B cell (primary cell): ENCODE measurements at regions not wholly inside any gene's neighbourhood (a gene's known extent, or its start where the extent isn't known, plus 50 kb on each side); places are given as distances from the start of the nearest gene placed in this dataset.

ENCODE experiments used
- ATAC-seq: fragments of 200-7000 bp; cut with Tn5 transposase; one replicate; pipeline ENCODE4 v1.10.0; 2021; ENCODE audit warnings: low read depth, mild to moderate bottlenecking, moderate number of reproducible peaks, moderate library complexity
- CTCF ChIA-PET: fragments of 350-600 bp; sonication (Branson Sonifier 250); formaldehyde crosslinking; loops from one replicate; lab custom pipeline; 2021; ENCODE audit warnings: antibody characterized with exemption, inconsistent platforms; lab: Charles Lee
- POLR2A ChIA-PET: fragments of 350-600 bp; sonication (Branson Sonifier 250); formaldehyde crosslinking; loops from one replicate; lab custom pipeline; 2021; ENCODE audit warnings: antibody characterized with exemption; lab: Charles Lee
- DNase-seq: peaks from one replicate; pipeline ENCODE4 v3.0.0; 2013
- H2AFZ ChIP-seq: 2 replicates; pipeline ENCODE4 v1.6.1; 2012; ENCODE audit warnings: mild to moderate bottlenecking, low read depth, low read length; ENCODE audit not compliant: insufficient read depth, poor library complexity, severe bottlenecking
- H3K27ac ChIP-seq, 2 donors: 1 replicate in 1 of 2; 2 replicates in 1 of 2; pipeline ENCODE4 v1.5.1; 2012 to 2013; ENCODE audit warnings: low read length in 2 of 2, mild to moderate bottlenecking in 2 of 2, moderate library complexity in 1 of 2
- H3K27me3 ChIP-seq, 4 experiments: fragments of 200-600 bp in 1 of 4; sonication (generic) in 1 of 4; replicated peaks in 1 of 4; 1 replicate in 2 of 4; 2 replicates in 2 of 4; pipeline versions ENCODE4 v1.6.1 to v1.7.0; 2013 to 2016; ENCODE audit warnings: low read length in 3 of 4, mild to moderate bottlenecking in 2 of 4, mixed read lengths in 1 of 4, moderate library complexity in 1 of 4; ENCODE audit not compliant: insufficient read depth in 4 of 4, control insufficient read depth in 3 of 4; ENCODE audit errors: control extremely low read depth in 1 of 4
- H3K36me3 ChIP-seq, 2 experiments: replicated peaks in 1 of 2; 1 replicate in 1 of 2; 2 replicates in 1 of 2; pipeline versions ENCODE4 v1.6.1 to v1.7.1; 2013; ENCODE audit warnings: low read length in 1 of 2; ENCODE audit not compliant: insufficient read depth in 2 of 2, control insufficient read depth in 1 of 2; ENCODE audit errors: control extremely low read depth in 1 of 2, extremely low read depth in 1 of 2
- H3K4me1 ChIP-seq, 2 donors: fragments of 200-600 bp in 1 of 2; sonication (generic) in 1 of 2; 1 replicate in 1 of 2; 2 replicates in 1 of 2; pipeline versions ENCODE4 v1.5.1 to v1.6.1; 2013 to 2017; ENCODE audit warnings: low read length in 2 of 2; ENCODE audit not compliant: control insufficient read depth in 2 of 2, insufficient read depth in 2 of 2
- H3K4me2 ChIP-seq: replicated peaks from 2 replicates; pipeline ENCODE3; 2012; ENCODE audit warnings: mild to moderate bottlenecking, low read depth, low read length; ENCODE audit not compliant: poor library complexity, severe bottlenecking
- H3K4me3 ChIP-seq, 5 experiments: fragments of 200-600 bp in 1 of 5; sonication (generic) in 1 of 5; 1 replicate in 3 of 5; 2 replicates in 2 of 5; pipeline versions ENCODE4 v1.5.1 to v1.7.0; 2011 to 2016; ENCODE audit warnings: low read length in 4 of 5, mild to moderate bottlenecking in 4 of 5, low read depth in 2 of 5, control low read depth in 1 of 5, moderate library complexity in 1 of 5; ENCODE audit not compliant: insufficient read depth in 1 of 5; ENCODE audit errors: control extremely low read depth in 1 of 5, extremely low read depth in 1 of 5
- H3K79me2 ChIP-seq: fragments of 200-600 bp; sonication (generic); one replicate; pipeline ENCODE4 v1.6.0; 2016; ENCODE audit warnings: low read length; ENCODE audit not compliant: control insufficient read depth, insufficient read depth
- H3K9ac ChIP-seq: fragments of 200-600 bp; sonication (generic); 2 replicates; pipeline ENCODE4 v1.6.1; 2017; ENCODE audit warnings: mild to moderate bottlenecking, low read length, moderate library complexity
- H3K9me3 ChIP-seq, 3 donors: one replicate each; pipeline versions ENCODE4 v1.6.1 to v1.7.1; 2013; ENCODE audit warnings: low read length in 2 of 3; ENCODE audit not compliant: control insufficient read depth in 2 of 3, insufficient read depth in 1 of 3; ENCODE audit errors: control extremely low read depth in 1 of 3
- H4K20me1 ChIP-seq: 2 replicates; pipeline ENCODE4 v1.6.0; 2012; ENCODE audit warnings: mild to moderate bottlenecking, low read length; ENCODE audit not compliant: insufficient read depth, control insufficient read depth, poor library complexity, severe bottlenecking
- H3K27ac Mint-ChIP-seq: one replicate; pipeline ENCODE4 v1.8.0; 2021; ENCODE audit warnings: mixed read lengths
- H3K27me3 Mint-ChIP-seq: one replicate; pipeline ENCODE4 v1.8.0; 2021; ENCODE audit warnings: mixed read lengths
- H3K4me1 Mint-ChIP-seq: one replicate; pipeline ENCODE4 v1.8.0; 2021; ENCODE audit warnings: mixed read lengths
- H3K4me3 Mint-ChIP-seq: one replicate; pipeline ENCODE4 v1.8.0; 2021; ENCODE audit warnings: mixed read lengths
- H3K9me3 Mint-ChIP-seq: one replicate; pipeline ENCODE4 v1.8.0; 2022; ENCODE audit warnings: mixed read lengths; ENCODE audit not compliant: insufficient read depth
- EZH2 ChIP-seq: IDR thresholded peaks from 2 replicates; pipeline ENCODE4 v1.6.1; 2012; ENCODE audit warnings: borderline replicate concordance, low read depth, mild to moderate bottlenecking, moderate library complexity, low read length; ENCODE audit not compliant: insufficient read depth, poor library complexity, severe bottlenecking
- WGBS: methylation state at CpG from one replicate; pipeline ENCODE4 v1.1.5; 2013; ENCODE audit warnings: missing lambda C conversion rate; ENCODE audit not compliant: insufficient coverage; 5-methylcytosine and 5-hydroxymethylcytosine counted together
- intact Hi-C: fragments of 100-400 bp; cut with micrococcal nuclease; formaldehyde crosslinking; loops from one replicate; pipeline ENCODE4 v1.10.0; 2022
- TF ChIP-seq, protein P1 (sequence below): fragments of 200-600 bp; IDR thresholded peaks from one replicate; pipeline ENCODE4 v1.8.0; 2022; ENCODE audit warnings: antibody characterized with exemption, mild to moderate bottlenecking

GRCh38 chr12:104895415-104895814 is 62.7 kb downstream of the SLC41A2 start:
- Histone ChIP-seq H4K20me1 (no peaks in the 10 kb centered on the region), H3K79me2 (no peaks in the 10 kb centered on the region), H3K9me3 (peaks cover 0 to 6% (median 6%) of the 10 kb centered on the region in 3 donors), H3K4me3 (no peak overlapping the region), H2AFZ (no peak overlapping the region), H3K9ac (no peak overlapping the region), H3K27ac (no peak overlapping the region), H3K4me2 (no peak overlapping the region), H3K27me3 (no peaks in the 10 kb centered on the region), H3K36me3 (no peaks in the 10 kb centered on the region), H3K4me1 (no peaks in the 10 kb centered on the region)
- no peak for TF ChIP-seq EZH2
- TF ChIP-seq, protein P1, sequence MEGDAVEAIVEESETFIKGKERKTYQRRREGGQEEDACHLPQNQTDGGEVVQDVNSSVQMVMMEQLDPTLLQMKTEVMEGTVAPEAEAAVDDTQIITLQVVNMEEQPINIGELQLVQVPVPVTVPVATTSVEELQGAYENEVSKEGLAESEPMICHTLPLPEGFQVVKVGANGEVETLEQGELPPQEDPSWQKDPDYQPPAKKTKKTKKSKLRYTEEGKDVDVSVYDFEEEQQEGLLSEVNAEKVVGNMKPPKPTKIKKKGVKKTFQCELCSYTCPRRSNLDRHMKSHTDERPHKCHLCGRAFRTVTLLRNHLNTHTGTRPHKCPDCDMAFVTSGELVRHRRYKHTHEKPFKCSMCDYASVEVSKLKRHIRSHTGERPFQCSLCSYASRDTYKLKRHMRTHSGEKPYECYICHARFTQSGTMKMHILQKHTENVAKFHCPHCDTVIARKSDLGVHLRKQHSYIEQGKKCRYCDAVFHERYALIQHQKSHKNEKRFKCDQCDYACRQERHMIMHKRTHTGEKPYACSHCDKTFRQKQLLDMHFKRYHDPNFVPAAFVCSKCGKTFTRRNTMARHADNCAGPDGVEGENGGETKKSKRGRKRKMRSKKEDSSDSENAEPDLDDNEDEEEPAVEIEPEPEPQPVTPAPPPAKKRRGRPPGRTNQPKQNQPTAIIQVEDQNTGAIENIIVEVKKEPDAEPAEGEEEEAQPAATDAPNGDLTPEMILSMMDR, result no peak
- Mint-ChIP-seq H3K27me3 (no peaks in the 10 kb centered on the region), H3K9me3 (peaks cover 6% of the 10 kb centered on the region), H3K4me1 (peaks cover 6% of the 10 kb centered on the region), H3K27ac (no peak overlapping the region), H3K4me3 (no peak overlapping the region)
- DNase-seq (no peak), ATAC-seq (no peak)
- no CpG with 5 or more reads among the region's 2 CpGs for WGBS
- intact Hi-C loops, result no loop called here
- ChIA-PET CTCF (no interaction called here), POLR2A (no interaction called here)

- 82% methylated on average over 2 of the region's 5 CpGs for WGBS
- no peak overlapping the region for H3K27ac ChIP-seq
Measured at GRCh38 chr12:104890476-104891096, 67.5 kb downstream of the SLC41A2 start.

More at GRCh38 chr12:104890476-104891096, 67.5 kb downstream of the SLC41A2 start:
- Histone ChIP-seq H4K20me1 (no peaks in the 10 kb centered on the region), H2AFZ (no peak overlapping the region), H3K9ac (no peak overlapping the region), H3K4me3 (no peak overlapping the region), H3K79me2 (no peaks in the 10 kb centered on the region), H3K4me2 (no peak overlapping the region), H3K4me1 (no peaks in the 10 kb centered on the region), H3K36me3 (no peaks in the 10 kb centered on the region), H3K27me3 (no peaks in the 10 kb centered on the region), H3K9me3 (no peaks in the 10 kb centered on the region)
- peak; percentile 36 for ATAC-seq
- POLR2A ChIA-PET, result no interaction called here
- Mint-ChIP-seq H3K9me3 (no peaks in the 10 kb centered on the region), H3K27me3 (no peaks in the 10 kb centered on the region), H3K4me1 (peaks cover 11% of the 10 kb centered on the region), H3K4me3 (peak overlapping the region; percentile 21), H3K27ac (no peak overlapping the region)
- no peak for DNase-seq
- intact Hi-C loops, result no loop called here
- CTCF ChIA-PET, result interaction anchor here (1.6 kb wide), 1 partner anchor 509 kb away, joined by 5 read pairs; no protein-coding TSS in a partner anchor
- TF ChIP-seq, protein P1, result no peak
